ENCODE measurements at regions not wholly inside any gene's neighbourhood (a gene's known extent, or its start where the extent isn't known, plus 50 kb on each side); places are given as distances from the start of the nearest gene placed in this dataset.

GRCh38 chr4:120617171-120617570, 305.4 kb downstream of the PRDM5 start:
- TF ChIP-seq CTCF (IDR thresholded peaks at IDR 0.05) (no peak), POLR2A (IDR thresholded peaks at IDR 0.05) (no peak)
